ENCODE measurements at regions not wholly inside any gene's neighbourhood (a gene's known extent, or its start where the extent isn't known, plus 50 kb on each side); places are given as distances from the start of the nearest gene placed in this dataset.

DNA sequence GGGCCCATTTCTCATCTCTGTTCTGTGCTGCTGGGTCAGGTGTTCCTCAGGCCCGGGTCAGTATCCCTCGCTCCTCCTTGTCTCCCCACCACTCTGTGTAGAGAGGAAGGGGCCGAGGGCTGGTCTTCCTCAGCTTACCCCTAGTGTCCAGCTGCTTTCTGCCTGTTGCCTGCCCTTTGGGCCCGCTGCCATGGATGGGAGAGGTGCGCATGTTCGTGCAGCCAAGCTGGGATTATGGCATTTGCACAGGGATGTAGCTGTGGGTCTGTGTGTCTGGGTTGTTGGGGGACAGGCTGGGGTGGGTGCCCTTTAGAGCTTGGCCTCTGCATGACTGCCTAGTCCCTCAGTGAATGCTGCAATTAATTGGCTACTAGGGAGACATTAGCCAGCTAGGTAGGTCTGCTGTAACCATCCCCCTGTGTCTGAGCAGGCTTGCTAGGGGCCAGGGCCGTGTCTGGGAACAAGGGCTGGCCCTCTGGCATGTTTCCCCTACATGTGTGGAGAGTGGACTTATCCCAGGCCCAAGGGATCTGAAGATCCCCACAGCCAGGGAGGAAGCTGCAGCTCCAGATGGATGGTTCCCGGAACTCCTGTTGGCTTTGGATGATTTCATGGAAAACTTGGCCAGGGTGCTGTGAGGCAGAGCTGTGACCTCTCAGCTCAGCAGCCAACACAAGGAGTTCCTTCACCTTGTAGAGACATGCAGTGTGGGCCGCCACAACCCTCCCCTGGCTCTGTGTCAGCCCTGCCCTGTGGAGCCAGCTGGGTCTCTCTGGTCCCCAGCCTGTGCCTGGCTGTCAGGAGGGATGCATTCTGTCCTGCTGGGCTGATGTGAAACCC, 161.9 kb downstream of the MACROH2A1 start:
- Histone ChIP-seq H3K27ac (ENCODE audit: low read depth, low read length) (no peak overlapping the region), H4K20me1 (ENCODE audit: control insufficient read depth, insufficient read depth, low read depth, low read length) (no peaks in the 10 kb centered on the region), H3K9me2 (replicated peaks; ENCODE audit: control insufficient read depth, low read length) (no peaks in the 10 kb centered on the region), H3K9me3 (ENCODE audit: control insufficient read depth, insufficient read depth, low read length) (no peaks in the 10 kb centered on the region), H3K79me2 (ENCODE audit: control insufficient read depth, low read length) (no peaks in the 10 kb centered on the region), H3K27me3 (ENCODE audit: control insufficient read depth, low read length) (no peaks in the 10 kb centered on the region), H3K4me2 (ENCODE audit: low read length) (no peak overlapping the region), H3K36me3 (ENCODE audit: control insufficient read depth, low read length) (no peaks in the 10 kb centered on the region), H3K4me3 (ENCODE audit: low read length) (no peak overlapping the region), H3K4me1 (ENCODE audit: control insufficient read depth, low read length) (no peaks in the 10 kb centered on the region), H3F3A (ENCODE audit: control insufficient read depth, insufficient read depth) (no peaks in the 10 kb centered on the region)
- no peak for TF ChIP-seq EZH2phosphoT487 (IDR thresholded peaks at IDR 0.05; ENCODE audit: borderline replicate concordance, low read length)
- TF ChIP-seq, protein P1, sequence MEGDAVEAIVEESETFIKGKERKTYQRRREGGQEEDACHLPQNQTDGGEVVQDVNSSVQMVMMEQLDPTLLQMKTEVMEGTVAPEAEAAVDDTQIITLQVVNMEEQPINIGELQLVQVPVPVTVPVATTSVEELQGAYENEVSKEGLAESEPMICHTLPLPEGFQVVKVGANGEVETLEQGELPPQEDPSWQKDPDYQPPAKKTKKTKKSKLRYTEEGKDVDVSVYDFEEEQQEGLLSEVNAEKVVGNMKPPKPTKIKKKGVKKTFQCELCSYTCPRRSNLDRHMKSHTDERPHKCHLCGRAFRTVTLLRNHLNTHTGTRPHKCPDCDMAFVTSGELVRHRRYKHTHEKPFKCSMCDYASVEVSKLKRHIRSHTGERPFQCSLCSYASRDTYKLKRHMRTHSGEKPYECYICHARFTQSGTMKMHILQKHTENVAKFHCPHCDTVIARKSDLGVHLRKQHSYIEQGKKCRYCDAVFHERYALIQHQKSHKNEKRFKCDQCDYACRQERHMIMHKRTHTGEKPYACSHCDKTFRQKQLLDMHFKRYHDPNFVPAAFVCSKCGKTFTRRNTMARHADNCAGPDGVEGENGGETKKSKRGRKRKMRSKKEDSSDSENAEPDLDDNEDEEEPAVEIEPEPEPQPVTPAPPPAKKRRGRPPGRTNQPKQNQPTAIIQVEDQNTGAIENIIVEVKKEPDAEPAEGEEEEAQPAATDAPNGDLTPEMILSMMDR (IDR thresholded peaks at IDR 0.05; ENCODE audit: low read depth, low read length, poor library complexity, severe bottlenecking): no peak

DNA sequence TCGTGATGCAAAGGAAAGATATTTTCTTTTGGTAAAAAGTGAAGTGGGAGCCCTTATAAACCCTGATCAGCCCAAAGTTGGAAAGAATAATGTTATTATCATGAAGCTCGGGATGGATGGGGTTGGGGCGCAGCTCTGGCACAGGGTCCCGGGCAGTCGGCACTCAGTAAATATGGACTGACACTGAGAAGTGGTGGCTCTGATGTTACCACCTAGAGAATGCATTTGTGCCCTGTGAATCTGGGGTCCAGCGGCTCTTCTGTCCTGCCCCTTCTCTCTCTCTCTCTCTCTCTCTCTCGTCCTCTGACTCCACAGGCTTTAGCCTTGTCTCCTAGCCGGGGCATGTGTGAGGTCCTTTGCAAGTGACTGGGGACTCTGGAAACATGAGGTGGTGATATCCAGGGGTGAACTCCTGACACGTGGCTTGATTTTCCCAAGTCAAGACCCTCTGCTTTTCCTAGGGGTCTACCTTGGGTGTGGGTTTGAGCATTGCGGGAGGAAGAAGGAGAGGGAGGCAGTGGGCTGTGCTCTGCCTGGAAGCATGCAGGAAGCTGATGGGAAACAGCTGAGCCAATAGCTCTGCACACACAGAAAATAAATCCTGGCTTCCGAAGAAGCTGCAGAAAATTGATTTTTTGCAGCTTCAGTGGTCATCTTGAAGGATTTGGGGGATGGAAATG, 162.7 kb downstream of the MACROH2A1 start:
- Histone ChIP-seq H3F3A (ENCODE audit: control insufficient read depth, insufficient read depth) (no peaks in the 10 kb centered on the region), H3K79me2 (ENCODE audit: control insufficient read depth, low read length) (no peaks in the 10 kb centered on the region), H3K27me3 (ENCODE audit: control insufficient read depth, low read length) (no peaks in the 10 kb centered on the region), H3K4me2 (ENCODE audit: low read length) (no peak overlapping the region), H3K4me1 (ENCODE audit: control insufficient read depth, low read length) (no peaks in the 10 kb centered on the region), H3K9me3 (ENCODE audit: control insufficient read depth, insufficient read depth, low read length) (no peaks in the 10 kb centered on the region), H3K9me2 (replicated peaks; ENCODE audit: control insufficient read depth, low read length) (no peaks in the 10 kb centered on the region), H3K27ac (ENCODE audit: low read depth, low read length) (no peak overlapping the region), H4K20me1 (ENCODE audit: control insufficient read depth, insufficient read depth, low read depth, low read length) (no peaks in the 10 kb centered on the region), H3K36me3 (ENCODE audit: control insufficient read depth, low read length) (no peaks in the 10 kb centered on the region), H3K4me3 (ENCODE audit: low read length) (no peak overlapping the region)
- TF ChIP-seq EZH2phosphoT487 (IDR thresholded peaks at IDR 0.05; ENCODE audit: borderline replicate concordance, low read length): no peak
- TF ChIP-seq, protein P1 (IDR thresholded peaks at IDR 0.05; ENCODE audit: low read depth, low read length, poor library complexity, severe bottlenecking): no peak

DNA sequence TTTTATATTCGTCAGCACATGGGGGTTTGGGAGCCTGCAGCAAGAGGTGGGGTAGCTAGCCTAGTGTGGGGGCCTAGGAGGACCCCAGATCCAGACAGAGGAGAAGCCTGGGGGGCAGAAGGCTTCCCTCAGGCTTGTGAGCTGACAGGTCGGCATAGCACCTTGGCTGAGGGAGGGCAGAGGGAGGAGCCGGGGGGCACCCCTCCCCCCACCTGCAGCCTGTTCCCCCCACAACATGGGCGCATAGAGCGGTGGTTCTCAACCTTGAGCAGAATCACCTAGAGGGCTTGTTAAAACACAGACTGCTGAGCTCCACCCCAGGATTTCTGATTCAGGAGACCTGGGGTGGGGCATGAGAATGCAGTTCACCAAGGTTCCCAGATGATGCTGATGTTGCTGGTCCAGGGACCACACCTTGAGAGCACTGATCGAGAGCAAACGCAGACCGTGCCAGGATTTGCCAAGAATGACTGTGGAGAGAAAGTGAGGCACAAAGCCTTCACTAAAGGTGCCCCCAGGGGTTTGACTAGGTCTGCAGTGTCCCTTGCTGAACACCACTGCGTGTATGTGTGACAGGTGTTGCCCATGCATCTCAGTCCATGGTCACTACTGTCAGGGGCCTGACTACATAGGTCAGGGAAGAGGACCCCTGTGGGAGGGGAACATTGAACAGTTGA, 163.3 kb downstream of the MACROH2A1 start:
- Histone ChIP-seq H3K9me3 (ENCODE audit: control insufficient read depth, insufficient read depth, low read length) (no peaks in the 10 kb centered on the region), H3K4me2 (ENCODE audit: low read length) (no peak overlapping the region), H3K27me3 (ENCODE audit: control insufficient read depth, low read length) (no peaks in the 10 kb centered on the region), H3K4me1 (ENCODE audit: control insufficient read depth, low read length) (no peaks in the 10 kb centered on the region), H3K9me2 (replicated peaks; ENCODE audit: control insufficient read depth, low read length) (no peaks in the 10 kb centered on the region), H3K4me3 (ENCODE audit: low read length) (no peak overlapping the region), H3K27ac (ENCODE audit: low read depth, low read length) (no peak overlapping the region), H4K20me1 (ENCODE audit: control insufficient read depth, insufficient read depth, low read depth, low read length) (no peaks in the 10 kb centered on the region), H3F3A (ENCODE audit: control insufficient read depth, insufficient read depth) (no peaks in the 10 kb centered on the region), H3K79me2 (ENCODE audit: control insufficient read depth, low read length) (no peaks in the 10 kb centered on the region), H3K36me3 (ENCODE audit: control insufficient read depth, low read length) (no peaks in the 10 kb centered on the region)
- TF ChIP-seq, protein P1 (IDR thresholded peaks at IDR 0.05; ENCODE audit: low read depth, low read length, poor library complexity, severe bottlenecking): no peak
- TF ChIP-seq EZH2phosphoT487 (IDR thresholded peaks at IDR 0.05; ENCODE audit: borderline replicate concordance, low read length): no peak
